ENCODE measurements at regions not wholly inside any gene's neighbourhood (a gene's known extent, or its start where the extent isn't known, plus 50 kb on each side); places are given as distances from the start of the nearest gene placed in this dataset.

DNA sequence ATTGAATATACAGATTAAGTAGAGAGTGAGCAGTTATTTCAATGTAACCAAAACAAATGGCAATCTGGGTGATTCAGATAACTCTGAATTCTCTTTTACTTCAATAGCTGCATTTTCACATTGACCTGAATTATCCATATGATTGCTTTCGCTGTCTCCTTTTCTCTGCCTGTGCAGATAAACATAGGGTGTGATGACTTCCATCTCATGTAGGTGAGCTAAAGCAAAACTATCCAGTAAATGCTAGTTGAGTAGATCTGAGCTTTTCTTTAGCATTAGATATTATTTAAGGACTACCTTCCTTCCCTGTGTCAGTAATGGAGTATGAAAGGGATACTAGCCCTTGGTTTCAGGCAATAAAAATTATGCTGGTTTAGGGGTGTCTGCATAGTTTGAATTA, 288.6 kb downstream of the OXSM start:
- no peak for TF ChIP-seq CTCF (IDR thresholded peaks at IDR 0.05; ENCODE audit: extremely low read depth in 1 of 2, insufficient read depth in 1 of 2, low read depth in 1 of 2, low read length in 2 of 2)
- no peak for TF ChIP-seq EZH2 (IDR thresholded peaks at IDR 0.05; ENCODE audit: borderline replicate concordance, low read depth, low read length, severe bottlenecking)
- TF ChIP-seq MAX (IDR thresholded peaks at IDR 0.05; ENCODE audit: insufficient read depth, insufficient read length) = no peak
- TF ChIP-seq JUN (IDR thresholded peaks at IDR 0.05; ENCODE audit: borderline replicate concordance, insufficient read depth, insufficient read length, low read depth) = no peak

Measured in endothelial cell of umbilical vein (primary cell).